ENCODE measurements at regions not wholly inside any gene's neighbourhood (a gene's known extent, or its start where the extent isn't known, plus 50 kb on each side); places are given as distances from the start of the nearest gene placed in this dataset.

GRCh38 chr12:93254911-93255310 lies 122.8 kb upstream of the NUDT4 start:
- TF ChIP-seq, protein P1, sequence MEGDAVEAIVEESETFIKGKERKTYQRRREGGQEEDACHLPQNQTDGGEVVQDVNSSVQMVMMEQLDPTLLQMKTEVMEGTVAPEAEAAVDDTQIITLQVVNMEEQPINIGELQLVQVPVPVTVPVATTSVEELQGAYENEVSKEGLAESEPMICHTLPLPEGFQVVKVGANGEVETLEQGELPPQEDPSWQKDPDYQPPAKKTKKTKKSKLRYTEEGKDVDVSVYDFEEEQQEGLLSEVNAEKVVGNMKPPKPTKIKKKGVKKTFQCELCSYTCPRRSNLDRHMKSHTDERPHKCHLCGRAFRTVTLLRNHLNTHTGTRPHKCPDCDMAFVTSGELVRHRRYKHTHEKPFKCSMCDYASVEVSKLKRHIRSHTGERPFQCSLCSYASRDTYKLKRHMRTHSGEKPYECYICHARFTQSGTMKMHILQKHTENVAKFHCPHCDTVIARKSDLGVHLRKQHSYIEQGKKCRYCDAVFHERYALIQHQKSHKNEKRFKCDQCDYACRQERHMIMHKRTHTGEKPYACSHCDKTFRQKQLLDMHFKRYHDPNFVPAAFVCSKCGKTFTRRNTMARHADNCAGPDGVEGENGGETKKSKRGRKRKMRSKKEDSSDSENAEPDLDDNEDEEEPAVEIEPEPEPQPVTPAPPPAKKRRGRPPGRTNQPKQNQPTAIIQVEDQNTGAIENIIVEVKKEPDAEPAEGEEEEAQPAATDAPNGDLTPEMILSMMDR (conservative IDR thresholded peaks at IDR 0.05): no peak
- no peak for TF ChIP-seq EZH2 (IDR thresholded peaks at IDR 0.05; ENCODE audit: low read depth)
